ENCODE measurements at regions not wholly inside any gene's neighbourhood (a gene's known extent, or its start where the extent isn't known, plus 50 kb on each side); places are given as distances from the start of the nearest gene placed in this dataset.

- DNase-seq (ENCODE audit: low spot score) (peak; percentile 10), ATAC-seq (no peak)
- no peak for TF ChIP-seq NFE2L1 (CRISPR knock-in tag; IDR thresholded peaks at IDR 0.05)
- no peak for TF ChIP-seq ZNF532 (CRISPR knock-in tag; IDR thresholded peaks at IDR 0.05; ENCODE audit: borderline replicate concordance)
- no peak for TF ChIP-seq FOXJ3 (CRISPR knock-in tag; IDR thresholded peaks at IDR 0.05; ENCODE audit: borderline replicate concordance)
- TF ChIP-seq KAT7 (CRISPR knock-in tag; IDR thresholded peaks at IDR 0.05; ENCODE audit: borderline replicate concordance), result no peak
- TF ChIP-seq ESRRA (CRISPR knock-in tag; IDR thresholded peaks at IDR 0.05; ENCODE audit: borderline replicate concordance), result no peak
- TF ChIP-seq RELA (CRISPR knock-in tag; IDR thresholded peaks at IDR 0.05; ENCODE audit: borderline replicate concordance), result no peak
- no peak for TF ChIP-seq PRRX2 (CRISPR knock-in tag; IDR thresholded peaks at IDR 0.05)
- TF ChIP-seq ETV6 (CRISPR knock-in tag; IDR thresholded peaks at IDR 0.05), result no peak
- TF ChIP-seq ATF2 (CRISPR knock-in tag; IDR thresholded peaks at IDR 0.05; ENCODE audit: borderline replicate concordance, low read depth), result no peak
- no peak for TF ChIP-seq ZNF138 (CRISPR knock-in tag; conservative IDR thresholded peaks at IDR 0.05)
- no peak for TF ChIP-seq ZNF219 (CRISPR knock-in tag; IDR thresholded peaks at IDR 0.05; ENCODE audit: borderline replicate concordance)
- TF ChIP-seq ATF6 (CRISPR knock-in tag; IDR thresholded peaks at IDR 0.05), result no peak
- TF ChIP-seq TCF7 (CRISPR knock-in tag; IDR thresholded peaks at IDR 0.05; ENCODE audit: low read depth), result no peak
- Mint-ChIP-seq H3K4me3 (no peak overlapping the region), H3K9me3 (peaks cover 7% of the 10 kb centered on the region; the same call in 1 of the 2 replicates), H3K4me1 (peaks cover 24% of the 10 kb centered on the region), H3K27ac (no peak overlapping the region), H3K36me3 (no peaks in the 10 kb centered on the region), H3K27me3 (ENCODE audit: low read depth) (peaks cover 13% of the 10 kb centered on the region; the same call in 1 of the 2 replicates)
- POLR2A ChIA-PET, result no interaction called here
- CTCF ChIA-PET, result no interaction called here
Measured at GRCh38 chr14:38578278-38578681, 322.4 kb upstream of the CLEC14A start.

GRCh38 chr14:38567703-38568102 is 311.8 kb upstream of the CLEC14A start:
- no peak for TF ChIP-seq ZSCAN18 (CRISPR knock-in tag; IDR thresholded peaks at IDR 0.05)
- no peak for TF ChIP-seq E2F5 (CRISPR knock-in tag; IDR thresholded peaks at IDR 0.05)
- TF ChIP-seq TCF7 (CRISPR knock-in tag; IDR thresholded peaks at IDR 0.05; ENCODE audit: low read depth), result no peak
- no peak for TF ChIP-seq ATF2 (CRISPR knock-in tag; IDR thresholded peaks at IDR 0.05; ENCODE audit: borderline replicate concordance, low read depth)
- TF ChIP-seq ELF4 (CRISPR knock-in tag; IDR thresholded peaks at IDR 0.05; ENCODE audit: low read depth), result no peak
- no peak for TF ChIP-seq PRRX2 (CRISPR knock-in tag; IDR thresholded peaks at IDR 0.05)
- no peak for TF ChIP-seq KAT7 (CRISPR knock-in tag; IDR thresholded peaks at IDR 0.05; ENCODE audit: borderline replicate concordance)
- no peak for TF ChIP-seq STAT6 (CRISPR knock-in tag; conservative IDR thresholded peaks at IDR 0.05; ENCODE audit: low read depth)
- TF ChIP-seq MAX (CRISPR knock-in tag; IDR thresholded peaks at IDR 0.05), result no peak
- POLR2A ChIA-PET, result interaction anchor here (0.5 kb wide), 1 partner anchor 38 kb away, joined by 4 read pairs; no protein-coding TSS in a partner anchor
- Mint-ChIP-seq H3K27me3 (ENCODE audit: low read depth) (no peaks in the 10 kb centered on the region; the same call in 1 of the 2 replicates), H3K4me1 (no peaks in the 10 kb centered on the region), H3K27ac (no peak overlapping the region), H3K9me3 (peaks cover 22% of the 10 kb centered on the region), H3K4me3 (no peak overlapping the region), H3K36me3 (no peaks in the 10 kb centered on the region)
- ATAC-seq (no peak), DNase-seq (ENCODE audit: low spot score) (no peak)
- CTCF ChIA-PET, result no interaction called here

All from WTC11 (cell line).